GM23338 (cell line): ENCODE measurements at regions not wholly inside any gene's neighbourhood (a gene's known extent, or its start where the extent isn't known, plus 50 kb on each side); places are given as distances from the start of the nearest gene placed in this dataset.

Source experiments
- ATAC-seq: fragments of 200-7000 bp; cut with Tn5 transposase; 3 replicates; pipeline ENCODE4 v1.9.1; 2020
- DNase-seq: peaks from one replicate; pipeline ENCODE4 v3.0.0-alpha.2; 2015; ENCODE audit warnings: low spot score
- H2AFZ ChIP-seq: fragments of 200-600 bp; sonication (generic); 2 replicates; pipeline ENCODE4 v1.8.0; 2016; ENCODE audit warnings: antibody characterized with exemption, mild to moderate bottlenecking, moderate library complexity
- H3F3A ChIP-seq: fragments of 200-600 bp; sonication (generic); replicated peaks from 2 replicates; pipeline ENCODE4 v1.8.0; 2017; ENCODE audit warnings: antibody characterized with exemption, mixed run types, low read depth
- H3K27ac ChIP-seq: fragments of 200-600 bp; sonication (generic); 2 replicates; pipeline ENCODE4 v1.6.1; 2016; ENCODE audit warnings: low read depth
- H3K27me3 ChIP-seq: fragments of 200-600 bp; sonication (generic); 2 replicates; pipeline ENCODE4 v1.8.0; 2016; ENCODE audit warnings: mild to moderate bottlenecking, mixed run types, moderate library complexity; ENCODE audit not compliant: insufficient read depth
- H3K36me3 ChIP-seq: fragments of 200-600 bp; sonication (generic); 2 replicates; pipeline ENCODE4 v1.8.0; 2016; ENCODE audit warnings: mild to moderate bottlenecking; ENCODE audit not compliant: insufficient read depth
- H3K4me1 ChIP-seq: fragments of 200-600 bp; sonication (generic); 2 replicates; pipeline ENCODE4 v1.8.0; 2016; ENCODE audit warnings: mild to moderate bottlenecking, moderate library complexity; ENCODE audit not compliant: insufficient read depth
- H3K4me2 ChIP-seq: fragments of 200-600 bp; sonication (generic); 2 replicates; pipeline ENCODE4 v1.7.1; 2017; ENCODE audit warnings: mixed run types
- H3K4me3 ChIP-seq: fragments of 200-600 bp; sonication (generic); 2 replicates; pipeline ENCODE4 v1.6.1; 2016; ENCODE audit warnings: mixed run types
- H3K79me2 ChIP-seq: fragments of 200-600 bp; sonication (generic); replicated peaks from 2 replicates; pipeline ENCODE4 v1.8.0; 2017; ENCODE audit warnings: mild to moderate bottlenecking; ENCODE audit not compliant: insufficient read depth
- H3K9me2 ChIP-seq: fragments of 200-600 bp; sonication (generic); 2 replicates; pipeline ENCODE4 v1.8.0; 2017; ENCODE audit not compliant: insufficient read depth
- H4K20me1 ChIP-seq: fragments of 200-600 bp; sonication (generic); replicated peaks from 2 replicates; pipeline ENCODE4 v1.8.0; 2017; ENCODE audit warnings: mild to moderate bottlenecking; ENCODE audit not compliant: insufficient read depth
- H3K27ac Mint-ChIP-seq: 2 replicates; pipeline ENCODE4 v1.8.0; 2020; ENCODE audit warnings: inconsistent platforms, mild to moderate bottlenecking, moderate library complexity, mixed read lengths
- H3K27me3 Mint-ChIP-seq: 3 replicates; pipeline ENCODE4 v1.8.0; 2022; ENCODE audit warnings: low read depth, mild to moderate bottlenecking, moderate library complexity, mixed read lengths, inconsistent platforms; ENCODE audit not compliant: insufficient read depth, poor library complexity
- H3K36me3 Mint-ChIP-seq: 3 replicates; pipeline ENCODE4 v1.8.0; 2021; ENCODE audit warnings: low read depth, mild to moderate bottlenecking, inconsistent platforms, moderate library complexity, mixed read lengths
- H3K4me1 Mint-ChIP-seq: 3 replicates; pipeline ENCODE4 v1.8.0; 2020; ENCODE audit warnings: mild to moderate bottlenecking, inconsistent platforms, mixed read lengths
- H3K4me3 Mint-ChIP-seq: 3 replicates; pipeline ENCODE4 v1.8.0; 2021; ENCODE audit warnings: moderate library complexity, mild to moderate bottlenecking, inconsistent platforms, mixed read lengths
- H3K9me3 Mint-ChIP-seq: 3 replicates; pipeline ENCODE4 v1.8.0; 2020; ENCODE audit warnings: moderate library complexity, mild to moderate bottlenecking, inconsistent platforms, mixed read lengths
- CTCF ChIP-seq, 2 experiments: fragments of 200-600 bp in 1 of 2; sonication (generic) in 1 of 2; conservative IDR thresholded peaks; 2 replicates each; pipeline versions ENCODE4 v1.5.1 to v1.6.1; 2016 to 2017; ENCODE audit warnings: antibody characterized with exemption in 2 of 2, low read depth in 2 of 2, mild to moderate bottlenecking in 2 of 2, moderate library complexity in 1 of 2
- EZH2 ChIP-seq: fragments of 200-600 bp; sonication (generic); IDR thresholded peaks from one replicate; pipeline ENCODE4 v1.8.0; 2017; ENCODE audit warnings: antibody characterized with exemption, mild to moderate bottlenecking, low read depth; ENCODE audit not compliant: unreplicated experiment
- EZH2phosphoT487 ChIP-seq: fragments of 200-600 bp; sonication (generic); IDR thresholded peaks from one replicate; pipeline ENCODE4 v1.8.1; 2018; ENCODE audit warnings: antibody characterized with exemption; ENCODE audit not compliant: unreplicated experiment
- NANOG ChIP-seq: IDR thresholded peaks from 2 replicates; pipeline ENCODE4 v1.6.1; 2016; ENCODE audit warnings: antibody characterized with exemption, borderline replicate concordance
- REST ChIP-seq: IDR thresholded peaks from one replicate; pipeline ENCODE4 v1.6.1; 2018; ENCODE audit warnings: antibody characterized with exemption; ENCODE audit not compliant: unreplicated experiment
- STAT1 ChIP-seq: IDR thresholded peaks from one replicate; pipeline ENCODE4 v1.6.1; 2016; ENCODE audit warnings: antibody characterized with exemption; ENCODE audit not compliant: unreplicated experiment
- ZNF331 ChIP-seq: fragments of 250-450 bp; sonication (Bioruptor Pico); IDR thresholded peaks from 2 replicates; pipeline ENCODE4 v1.5.0; 2020; ENCODE audit warnings: low read depth, mild to moderate bottlenecking, moderate library complexity

- H3F3A ChIP-seq = no peaks in the 10 kb centered on the region
- no peaks in the 10 kb centered on the region for H3K27me3 ChIP-seq
- H3K27ac ChIP-seq = no peak overlapping the region
- no peaks in the 10 kb centered on the region for H3K4me1 ChIP-seq
- H2AFZ ChIP-seq = no peak overlapping the region
- ATAC-seq = no peak
- DNase-seq = no peak
- H3K27ac Mint-ChIP-seq = no peak overlapping the region
- H3K4me3 Mint-ChIP-seq = no peak overlapping the region
- no peak overlapping the region for H3K4me2 ChIP-seq
- no peaks in the 10 kb centered on the region for H4K20me1 ChIP-seq
- no peaks in the 10 kb centered on the region for H3K36me3 ChIP-seq
- H3K79me2 ChIP-seq = no peaks in the 10 kb centered on the region
- H3K4me1 Mint-ChIP-seq = no peaks in the 10 kb centered on the region
- no peaks in the 10 kb centered on the region for H3K27me3 Mint-ChIP-seq
- no peak overlapping the region for H3K4me3 ChIP-seq
- no peaks in the 10 kb centered on the region for H3K36me3 Mint-ChIP-seq
- no peaks in the 10 kb centered on the region for H3K9me3 Mint-ChIP-seq
- no peaks in the 10 kb centered on the region; the same call in 1 of the 2 replicates for H3K9me2 ChIP-seq
- no peak for TF ChIP-seq ZNF331
- TF ChIP-seq CTCF (conservative IDR thresholded peaks at IDR 0.05; ENCODE audit: low read depth in 2 of 2) = no peak
Observed at GRCh38 chr6:6436946-6437345, 116.5 kb upstream of the F13A1 start.

- Histone ChIP-seq H3K36me3 (no peaks in the 10 kb centered on the region), H3K9me2 (no peaks in the 10 kb centered on the region; the same call in 1 of the 2 replicates), H3K4me1 (no peaks in the 10 kb centered on the region), H4K20me1 (no peaks in the 10 kb centered on the region), H3F3A (no peaks in the 10 kb centered on the region), H3K4me2 (no peak overlapping the region), H2AFZ (no peak overlapping the region), H3K27ac (no peak overlapping the region), H3K79me2 (no peaks in the 10 kb centered on the region), H3K27me3 (no peaks in the 10 kb centered on the region), H3K4me3 (no peak overlapping the region)
- no peak overlapping the region for H3K27ac Mint-ChIP-seq
- H3K27me3 Mint-ChIP-seq = no peaks in the 10 kb centered on the region
- H3K4me3 Mint-ChIP-seq = no peak overlapping the region
- no peaks in the 10 kb centered on the region for H3K4me1 Mint-ChIP-seq
- ATAC-seq (no peak), DNase-seq (no peak)
- no peak for TF ChIP-seq NANOG
- no peak for TF ChIP-seq REST
- TF ChIP-seq STAT1 = no peak
- no peak for TF ChIP-seq EZH2phosphoT487
- TF ChIP-seq EZH2 = no peak
- no peaks in the 10 kb centered on the region for H3K36me3 Mint-ChIP-seq
- no peaks in the 10 kb centered on the region for H3K9me3 Mint-ChIP-seq
Observed at GRCh38 chr6:6438286-6438685, 117.8 kb upstream of the F13A1 start.
